ENCODE measurements at regions not wholly inside any gene's neighbourhood (a gene's known extent, or its start where the extent isn't known, plus 50 kb on each side); places are given as distances from the start of the nearest gene placed in this dataset.

DNA sequence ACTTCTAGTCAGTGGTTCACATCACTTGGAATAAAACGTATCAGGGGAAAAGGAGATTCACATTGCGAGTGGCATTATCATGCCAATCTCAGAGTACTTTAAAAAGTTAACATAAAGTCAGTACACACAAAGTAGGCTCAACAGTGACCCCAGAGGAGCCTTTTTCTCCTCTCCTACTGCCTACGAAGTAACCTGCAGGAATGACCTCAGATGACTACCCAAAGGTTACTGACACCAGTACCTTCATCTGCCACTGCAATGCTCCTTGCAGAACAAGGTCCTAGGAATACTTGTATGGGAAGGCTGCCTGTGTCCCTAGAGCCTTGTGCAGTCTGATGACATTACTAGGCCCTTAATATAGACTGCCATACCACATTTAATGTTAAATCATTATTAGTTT, 389.8 kb upstream of the LYPLAL1 start:
- Histone ChIP-seq H3K9me3 (no peaks in the 10 kb centered on the region), H3K27ac (no peak overlapping the region)
- ATAC-seq, result no peak

DNA sequence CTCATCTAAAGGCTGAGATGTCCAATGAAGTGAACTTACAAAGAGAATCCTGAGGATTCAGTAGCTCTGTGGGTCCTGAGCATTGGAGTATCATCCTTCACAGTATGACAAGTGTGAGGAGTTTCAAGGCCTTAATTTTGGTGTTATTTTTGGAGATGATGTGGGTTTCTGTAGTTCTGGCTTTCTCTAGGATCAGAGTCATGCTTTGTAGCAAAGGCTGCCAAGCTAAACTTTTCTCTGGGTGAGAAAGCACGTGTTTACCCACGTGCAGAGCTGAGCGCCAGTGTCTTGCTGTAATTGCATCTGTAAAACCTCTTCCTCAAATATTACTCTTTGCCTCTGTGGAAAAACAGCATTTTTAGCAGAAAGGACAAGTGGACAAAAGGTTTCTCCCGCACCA, 387.8 kb upstream of the LYPLAL1 start:
- no peaks in the 10 kb centered on the region for H3K4me1 ChIP-seq
- TF ChIP-seq, protein P1, sequence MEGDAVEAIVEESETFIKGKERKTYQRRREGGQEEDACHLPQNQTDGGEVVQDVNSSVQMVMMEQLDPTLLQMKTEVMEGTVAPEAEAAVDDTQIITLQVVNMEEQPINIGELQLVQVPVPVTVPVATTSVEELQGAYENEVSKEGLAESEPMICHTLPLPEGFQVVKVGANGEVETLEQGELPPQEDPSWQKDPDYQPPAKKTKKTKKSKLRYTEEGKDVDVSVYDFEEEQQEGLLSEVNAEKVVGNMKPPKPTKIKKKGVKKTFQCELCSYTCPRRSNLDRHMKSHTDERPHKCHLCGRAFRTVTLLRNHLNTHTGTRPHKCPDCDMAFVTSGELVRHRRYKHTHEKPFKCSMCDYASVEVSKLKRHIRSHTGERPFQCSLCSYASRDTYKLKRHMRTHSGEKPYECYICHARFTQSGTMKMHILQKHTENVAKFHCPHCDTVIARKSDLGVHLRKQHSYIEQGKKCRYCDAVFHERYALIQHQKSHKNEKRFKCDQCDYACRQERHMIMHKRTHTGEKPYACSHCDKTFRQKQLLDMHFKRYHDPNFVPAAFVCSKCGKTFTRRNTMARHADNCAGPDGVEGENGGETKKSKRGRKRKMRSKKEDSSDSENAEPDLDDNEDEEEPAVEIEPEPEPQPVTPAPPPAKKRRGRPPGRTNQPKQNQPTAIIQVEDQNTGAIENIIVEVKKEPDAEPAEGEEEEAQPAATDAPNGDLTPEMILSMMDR (IDR thresholded peaks at IDR 0.05), result no peak
- H3K9me3 ChIP-seq, result no peaks in the 10 kb centered on the region
- no peaks in the 10 kb centered on the region for H3K27me3 ChIP-seq
- intact Hi-C loops (cut with DNase I), result no loop called here
- no peak overlapping the region for H3K27ac ChIP-seq
- no peaks in the 10 kb centered on the region for H3K36me3 ChIP-seq
- ATAC-seq, result no peak
- H3K4me3 ChIP-seq, result no peak overlapping the region
- no peak for DNase-seq

More for the DNA sequence above, 389.8 kb upstream of the LYPLAL1 start:
- no peaks in the 10 kb centered on the region for H3K4me1 ChIP-seq
- TF ChIP-seq, protein P1 (IDR thresholded peaks at IDR 0.05), result no peak
- H3K4me3 ChIP-seq, result no peak overlapping the region
- DNase-seq, result no peak
- intact Hi-C loops (cut with DNase I), result no loop called here
- H3K36me3 ChIP-seq, result no peaks in the 10 kb centered on the region
- H3K27me3 ChIP-seq, result no peaks in the 10 kb centered on the region

DNA sequence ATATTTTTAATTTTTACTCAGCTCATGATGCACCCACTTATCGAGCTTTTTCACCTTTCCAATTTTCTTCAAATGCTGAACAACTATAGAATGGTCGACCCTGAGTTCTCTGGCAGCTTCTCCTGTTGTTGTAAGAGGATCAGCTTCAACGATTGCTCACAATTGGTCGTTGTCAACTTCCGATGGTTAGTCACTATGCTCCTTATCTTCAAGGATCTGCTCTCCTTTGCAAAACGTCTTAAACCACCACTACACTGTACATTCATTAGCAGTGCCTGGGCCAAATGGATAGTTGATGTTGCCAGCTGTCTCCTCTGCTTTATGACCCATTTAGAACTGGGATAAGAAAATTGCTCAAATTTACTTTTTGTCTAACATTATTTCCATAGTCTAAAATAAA, 385.9 kb upstream of the LYPLAL1 start:
- no peaks in the 10 kb centered on the region for H3K27me3 ChIP-seq
- no peak for DNase-seq
- H3K4me3 ChIP-seq, result no peak overlapping the region
- TF ChIP-seq, protein P1 (IDR thresholded peaks at IDR 0.05), result no peak
- no peak overlapping the region for H3K27ac ChIP-seq
- ATAC-seq, result no peak
- H3K9me3 ChIP-seq, result no peaks in the 10 kb centered on the region
- intact Hi-C loops (cut with DNase I), result no loop called here
- no peaks in the 10 kb centered on the region for H3K4me1 ChIP-seq
- H3K36me3 ChIP-seq, result no peaks in the 10 kb centered on the region

DNA sequence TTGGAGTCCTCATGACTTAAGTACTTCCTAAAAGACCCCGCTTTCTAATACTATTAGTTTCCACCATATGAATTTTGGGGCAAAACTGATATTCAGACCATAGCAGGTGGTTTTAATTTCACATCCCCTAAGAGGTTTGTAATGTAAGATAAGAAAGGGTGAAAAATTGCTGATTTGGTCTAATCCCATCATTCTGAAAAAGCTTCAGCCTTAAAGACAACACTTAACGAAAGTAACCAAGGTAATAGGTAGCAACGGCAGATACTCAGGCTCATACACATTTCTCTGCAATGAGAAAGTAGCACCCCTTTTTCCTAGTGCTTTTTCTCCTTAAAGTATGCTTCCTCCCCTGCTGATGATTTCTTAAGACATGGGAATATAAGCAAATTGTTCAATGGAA, 376.9 kb upstream of the LYPLAL1 start:
- ATAC-seq (no peak), DNase-seq (no peak)
- Histone ChIP-seq H3K4me1 (no peaks in the 10 kb centered on the region), H3K27me3 (no peaks in the 10 kb centered on the region), H3K4me3 (no peak overlapping the region), H3K36me3 (no peaks in the 10 kb centered on the region), H3K27ac (no peak overlapping the region), H3K9me3 (no peaks in the 10 kb centered on the region)
- intact Hi-C loops (cut with DNase I), result no loop called here
- TF ChIP-seq, protein P1 (IDR thresholded peaks at IDR 0.05), result no peak

DNA sequence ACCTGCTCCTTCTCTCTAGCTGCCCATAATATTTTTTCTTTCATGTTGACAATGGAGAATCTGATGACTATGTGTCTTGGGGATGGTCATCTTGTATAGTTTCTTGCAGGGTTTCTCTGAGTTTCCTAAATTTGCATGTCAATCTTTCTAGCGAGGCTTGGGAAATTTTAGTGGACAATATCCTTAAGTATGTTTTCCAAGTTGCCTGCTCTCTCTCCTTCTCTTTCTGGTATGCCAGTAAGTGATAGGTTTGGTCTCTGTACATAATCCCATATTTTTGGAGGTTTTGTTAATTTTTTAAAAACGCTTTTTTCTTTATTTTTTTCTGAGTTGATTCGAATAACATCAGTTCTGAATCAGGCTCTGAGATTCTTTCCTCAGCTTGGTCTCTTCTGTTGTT, 370.9 kb upstream of the LYPLAL1 start:
- intact Hi-C loops (cut with DNase I), result no loop called here
- TF ChIP-seq, protein P1 (IDR thresholded peaks at IDR 0.05), result no peak
- Histone ChIP-seq H3K4me3 (no peak overlapping the region), H3K4me1 (no peaks in the 10 kb centered on the region), H3K36me3 (no peaks in the 10 kb centered on the region), H3K9me3 (no peaks in the 10 kb centered on the region), H3K27ac (no peak overlapping the region), H3K27me3 (no peaks in the 10 kb centered on the region)
- DNase-seq (no peak), ATAC-seq (no peak)

DNA sequence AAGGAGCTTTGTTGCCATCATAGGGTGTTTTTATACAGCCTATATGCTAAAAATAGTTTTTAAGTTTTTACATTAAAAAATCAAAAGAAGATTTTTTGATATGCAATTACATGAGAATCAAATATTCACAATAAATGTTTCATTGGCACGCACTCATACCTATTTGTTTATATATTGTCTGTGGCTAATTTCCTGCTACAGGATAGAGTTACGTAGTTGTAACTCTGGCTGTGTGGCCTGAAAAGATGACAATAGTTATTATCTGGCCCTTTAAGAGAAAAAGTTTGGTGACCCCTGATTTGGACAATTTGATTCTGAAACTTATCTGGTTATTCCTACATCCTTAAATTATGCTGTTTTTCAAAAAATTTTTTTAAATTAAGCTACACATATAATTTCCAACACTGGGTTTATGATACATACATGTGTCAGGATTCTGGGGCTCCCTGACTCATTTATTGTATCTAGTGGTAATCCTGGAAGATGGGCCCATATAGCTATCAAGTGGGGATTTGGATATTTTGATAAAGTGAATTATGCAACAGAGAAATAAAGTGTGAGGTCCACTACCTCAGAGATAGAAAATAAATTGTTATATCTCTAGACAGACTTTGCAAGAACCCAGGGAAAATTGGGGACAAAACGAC, 370.2 kb upstream of the LYPLAL1 start:
- H3K9me3 ChIP-seq, result no peaks in the 10 kb centered on the region
- H3K4me3 ChIP-seq, result no peak overlapping the region
- intact Hi-C loops (cut with DNase I), result no loop called here
- DNase-seq (no peak), ATAC-seq (no peak)
- no peak overlapping the region for H3K27ac ChIP-seq
- no peaks in the 10 kb centered on the region for H3K36me3 ChIP-seq
- TF ChIP-seq, protein P1 (IDR thresholded peaks at IDR 0.05), result no peak
- H3K4me1 ChIP-seq, result no peaks in the 10 kb centered on the region
- H3K27me3 ChIP-seq, result no peaks in the 10 kb centered on the region
